OCI-LY7 (cell line): ENCODE measurements at regions not wholly inside any gene's neighbourhood (a gene's known extent, or its start where the extent isn't known, plus 50 kb on each side); places are given as distances from the start of the nearest gene placed in this dataset.

Experiments used
- BruUV-seq: library from RNA; stranded (reverse); fragments of 400-500 nt; replicated peaks from 2 replicates; lab custom pipeline; 2021; lab: Mats Ljungman, UMichigan
- CTCF ChIA-PET: fragments of 300-600 bp; sonication (Branson Sonifier 250); formaldehyde crosslinking; loops from one replicate; lab custom pipeline; 2022; ENCODE audit warnings: antibody characterized with exemption; ENCODE audit not compliant: unreplicated experiment; lab: Charles Lee
- POLR2A ChIA-PET: fragments of 300-600 bp; sonication (Branson Sonifier 250); formaldehyde crosslinking; loops from one replicate; lab custom pipeline; 2022; ENCODE audit warnings: antibody characterized with exemption; lab: Charles Lee
- DNase-seq: peaks from one replicate; pipeline ENCODE4 v3.0.0-alpha.2; 2015; ENCODE audit warnings: low spot score
- H2AFZ ChIP-seq: fragments of 200-600 bp; sonication (generic), shearing (Covaris generic); 2 replicates; pipeline ENCODE4 v1.6.1; 2014; ENCODE audit warnings: mild to moderate bottlenecking, antibody characterized with exemption, low read length, moderate library complexity
- H3K27ac ChIP-seq: fragments of 200-600 bp; sonication (generic); 2 replicates; pipeline ENCODE4 v1.5.1; 2014; ENCODE audit warnings: mixed run types, low read depth, mild to moderate bottlenecking, moderate library complexity, low read length, inconsistent platforms; ENCODE audit not compliant: poor library complexity, severe bottlenecking
- H3K36me3 ChIP-seq: fragments of 200-600 bp; sonication (generic); 2 replicates; pipeline ENCODE4 v1.6.1; 2014; ENCODE audit warnings: mild to moderate bottlenecking, antibody characterized with exemption, low read length, moderate library complexity, mixed read lengths; ENCODE audit not compliant: insufficient read depth
- H3K4me1 ChIP-seq: fragments of 200-600 bp; sonication (generic); 2 replicates; pipeline ENCODE4 v1.5.1; 2014; ENCODE audit warnings: mild to moderate bottlenecking, low read length; ENCODE audit not compliant: insufficient read depth, poor library complexity, severe bottlenecking
- H3K4me2 ChIP-seq: fragments of 200-600 bp; sonication (generic); 2 replicates; pipeline ENCODE4 v1.6.1; 2014; ENCODE audit warnings: mild to moderate bottlenecking, low read length
- H3K4me3 ChIP-seq: fragments of 200-600 bp; sonication (generic); 2 replicates; pipeline ENCODE4 v1.5.1; 2014; ENCODE audit warnings: mild to moderate bottlenecking, low read depth, low read length; ENCODE audit not compliant: poor library complexity, severe bottlenecking
- H3K79me2 ChIP-seq: fragments of 200-600 bp; sonication (generic); 2 replicates; pipeline ENCODE4 v1.6.1; 2016; ENCODE audit warnings: low read depth, mild to moderate bottlenecking, low read length, moderate library complexity, mixed read lengths; ENCODE audit not compliant: insufficient read depth
- H3K9me2 ChIP-seq: fragments of 200-600 bp; sonication (generic); 2 replicates; pipeline ENCODE4 v1.6.1; 2016; ENCODE audit warnings: mild to moderate bottlenecking, low read length, mixed read lengths; ENCODE audit not compliant: insufficient read depth
- H3K9me3 ChIP-seq: fragments of 200-600 bp; sonication (generic); 2 replicates; pipeline ENCODE4 v1.6.1; 2014; ENCODE audit warnings: mild to moderate bottlenecking, mixed run types, low read length, mixed read lengths
- H4K20me1 ChIP-seq: fragments of 200-600 bp; sonication (generic); 2 replicates; pipeline ENCODE4 v1.6.1; 2014; ENCODE audit warnings: mild to moderate bottlenecking, antibody characterized with exemption, low read length, moderate library complexity, mixed read lengths; ENCODE audit not compliant: insufficient read depth
- EZH2phosphoT487 ChIP-seq: fragments of 200-600 bp; sonication (generic); IDR thresholded peaks from 2 replicates; pipeline ENCODE4 v1.6.1; 2018; ENCODE audit warnings: low read depth, borderline replicate concordance, mild to moderate bottlenecking, mixed run types, antibody characterized with exemption, low read length, moderate library complexity, mixed read lengths
- intact Hi-C: fragments of 100-400 bp; cut with micrococcal nuclease; formaldehyde crosslinking; loops from one replicate; pipeline ENCODE4 v1.10.0; 2022; ENCODE audit not compliant: unreplicated experiment
- TF ChIP-seq, protein P1 (sequence below): fragments of 200-600 bp; sonication (generic); conservative IDR thresholded peaks from 2 replicates; pipeline ENCODE4 v1.5.1; 2014; ENCODE audit warnings: mild to moderate bottlenecking, antibody characterized with exemption, low read length, moderate library complexity, mixed read lengths

DNA sequence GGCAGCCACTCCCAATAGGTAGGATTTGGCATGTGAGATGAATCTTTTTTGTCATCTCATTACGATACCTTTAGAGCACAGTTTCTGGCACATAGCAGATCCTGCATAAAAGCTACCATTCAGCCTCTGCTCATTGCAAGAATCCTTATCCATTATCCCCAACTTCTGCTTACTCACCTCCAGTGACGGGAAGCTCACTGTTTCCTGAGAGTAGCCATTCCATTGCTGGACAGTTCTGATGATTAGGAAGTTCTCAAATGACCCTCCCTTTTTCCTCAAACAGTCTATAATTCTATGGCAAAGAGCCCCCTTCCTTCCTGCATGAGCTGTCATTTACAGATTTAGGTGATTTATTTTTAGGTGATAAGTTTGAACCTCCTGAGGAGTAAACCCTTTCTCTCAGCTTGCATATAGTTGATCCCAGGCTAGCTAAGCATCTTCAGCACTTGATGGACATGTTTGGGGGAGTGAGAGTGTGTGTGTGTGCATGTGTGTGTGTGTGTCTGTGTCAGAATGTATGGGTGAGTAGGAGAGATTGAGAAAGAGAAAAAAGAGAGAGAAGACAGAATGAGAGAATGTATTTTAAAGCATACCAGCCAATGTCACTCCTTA, 109.7 kb downstream of the LSM3 start:
- H3K27ac ChIP-seq: no peak overlapping the region
- H3K79me2 ChIP-seq: no peaks in the 10 kb centered on the region
- no peaks in the 10 kb centered on the region for H3K9me3 ChIP-seq
- H2AFZ ChIP-seq: no peak overlapping the region
- no peaks in the 10 kb centered on the region for H3K9me2 ChIP-seq
- H3K36me3 ChIP-seq: no peaks in the 10 kb centered on the region
- H3K4me1 ChIP-seq: peaks cover 8% of the 10 kb centered on the region
- H3K4me2 ChIP-seq: no peak overlapping the region
- no peak for DNase-seq
- ChIA-PET CTCF (no interaction called here), POLR2A (interaction anchor here (0.6 to 1.7 kb wide), 2 partner anchors 9 to 92 kb away, joined by 4 to 6 read pairs; no protein-coding TSS in a partner anchor)
- H4K20me1 ChIP-seq: no peaks in the 10 kb centered on the region
- no TSS peak for BruUV-seq
- intact Hi-C loops: no loop called here
- no peak overlapping the region for H3K4me3 ChIP-seq
- no peak for TF ChIP-seq EZH2phosphoT487
- TF ChIP-seq, protein P1, sequence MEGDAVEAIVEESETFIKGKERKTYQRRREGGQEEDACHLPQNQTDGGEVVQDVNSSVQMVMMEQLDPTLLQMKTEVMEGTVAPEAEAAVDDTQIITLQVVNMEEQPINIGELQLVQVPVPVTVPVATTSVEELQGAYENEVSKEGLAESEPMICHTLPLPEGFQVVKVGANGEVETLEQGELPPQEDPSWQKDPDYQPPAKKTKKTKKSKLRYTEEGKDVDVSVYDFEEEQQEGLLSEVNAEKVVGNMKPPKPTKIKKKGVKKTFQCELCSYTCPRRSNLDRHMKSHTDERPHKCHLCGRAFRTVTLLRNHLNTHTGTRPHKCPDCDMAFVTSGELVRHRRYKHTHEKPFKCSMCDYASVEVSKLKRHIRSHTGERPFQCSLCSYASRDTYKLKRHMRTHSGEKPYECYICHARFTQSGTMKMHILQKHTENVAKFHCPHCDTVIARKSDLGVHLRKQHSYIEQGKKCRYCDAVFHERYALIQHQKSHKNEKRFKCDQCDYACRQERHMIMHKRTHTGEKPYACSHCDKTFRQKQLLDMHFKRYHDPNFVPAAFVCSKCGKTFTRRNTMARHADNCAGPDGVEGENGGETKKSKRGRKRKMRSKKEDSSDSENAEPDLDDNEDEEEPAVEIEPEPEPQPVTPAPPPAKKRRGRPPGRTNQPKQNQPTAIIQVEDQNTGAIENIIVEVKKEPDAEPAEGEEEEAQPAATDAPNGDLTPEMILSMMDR: no peak

DNA sequence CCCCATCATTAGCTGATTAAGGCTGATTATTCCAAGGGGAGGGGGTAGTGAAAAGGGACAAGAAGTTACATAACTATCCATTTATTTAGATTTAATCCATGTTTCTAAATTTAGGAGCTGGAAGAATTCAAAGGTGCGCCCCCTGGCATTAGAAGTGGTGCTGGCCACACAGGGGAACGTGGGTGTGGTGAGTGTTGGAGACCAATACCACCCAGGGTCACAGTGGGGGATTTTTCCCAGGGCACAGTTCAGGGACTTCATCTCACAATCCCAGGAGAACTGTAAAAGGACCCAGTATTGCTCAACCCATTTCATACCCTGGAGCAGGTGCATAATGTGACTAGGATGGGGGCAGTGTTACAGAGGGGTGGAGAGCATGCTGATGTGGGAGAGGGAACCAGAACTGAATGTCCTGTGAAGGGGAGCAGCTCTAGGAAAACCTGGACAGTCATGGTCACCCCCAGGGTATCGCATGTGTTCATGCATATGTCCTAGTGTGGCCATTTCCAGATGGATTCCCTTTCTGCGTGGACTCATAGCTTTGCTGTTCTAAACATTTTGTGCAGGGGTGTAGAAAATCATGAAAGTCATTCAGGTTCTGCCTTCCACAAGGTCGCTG, 110.3 kb downstream of the LSM3 start:
- no peak for TF ChIP-seq EZH2phosphoT487
- TF ChIP-seq, protein P1: 0 out of 2 replicates have a peak, but pooled peaks have one; percentile 13
- Histone ChIP-seq H3K79me2 (no peaks in the 10 kb centered on the region), H3K36me3 (no peaks in the 10 kb centered on the region), H3K4me1 (peaks cover 8% of the 10 kb centered on the region), H4K20me1 (no peaks in the 10 kb centered on the region), H3K4me3 (no peak overlapping the region), H3K27ac (no peak overlapping the region), H3K4me2 (no peak overlapping the region), H3K9me3 (no peaks in the 10 kb centered on the region), H3K9me2 (no peaks in the 10 kb centered on the region), H2AFZ (no peak overlapping the region)
- intact Hi-C loops: no loop called here
- no TSS peak for BruUV-seq
- CTCF ChIA-PET: no interaction called here
- POLR2A ChIA-PET: interaction anchor here (0.6 to 1.7 kb wide), 2 partner anchors 10 to 92 kb away, joined by 4 to 6 read pairs; no protein-coding TSS in a partner anchor
- DNase-seq: no peak
